ENCODE measurements at regions not wholly inside any gene's neighbourhood (a gene's known extent, or its start where the extent isn't known, plus 50 kb on each side); places are given as distances from the start of the nearest gene placed in this dataset.
"Not testable (repeated sequence)": the region's sequence is repeated elsewhere in the genome, so short reads cannot be mapped to it uniquely, and the experiment has no call there.

GRCh38 chr2:208726242-208726641, 319.6 kb downstream of the PTH2R start:
- Histone ChIP-seq H4K20me1 (ENCODE audit: control insufficient read depth, insufficient read depth, insufficient read length) (no peaks in the 10 kb centered on the region), H3K4me1 (ENCODE audit: insufficient read depth, low read length) (no peaks in the 10 kb centered on the region), H3K4ac (ENCODE audit: low read depth, low read length) (no peak overlapping the region), H2AK5ac (ENCODE audit: insufficient read length, low read length) (no peak overlapping the region), H2BK15ac (ENCODE audit: low read depth, low read length) (no peak overlapping the region), H3K23me2 (ENCODE audit: insufficient read length, low read depth, low read length, poor library complexity, severe bottlenecking) (no peaks in the 10 kb centered on the region), H3T11ph (ENCODE audit: low read length) (no peak overlapping the region), H2AFZ (ENCODE audit: low read length) (no peak overlapping the region), H2BK20ac (ENCODE audit: low read depth, low read length, poor library complexity, severe bottlenecking) (no peak overlapping the region), H3K79me2 (ENCODE audit: insufficient read depth, low read length) (no peaks in the 10 kb centered on the region), H2BK5ac (ENCODE audit: insufficient read length, low read length) (no peak overlapping the region), H3K27ac (ENCODE audit: insufficient read length, low read depth, low read length) (no peak overlapping the region), H3K18ac (ENCODE audit: insufficient read length, low read depth, low read length) (no peak overlapping the region), H3K56ac (ENCODE audit: insufficient read length, low read depth, low read length) (no peak overlapping the region), H3K4me2 (ENCODE audit: insufficient read depth, insufficient read length, low read length) (no peak overlapping the region), H4K8ac (replicated peaks; ENCODE audit: insufficient read length, low read depth, low read length) (no peak overlapping the region), H3K27me3 (ENCODE audit: insufficient read depth, low read length) (no peaks in the 10 kb centered on the region), H2BK12ac (ENCODE audit: insufficient read length, low read depth, low read length) (no peak overlapping the region), H4K5ac (ENCODE audit: insufficient read length, low read depth, low read length) (no peak overlapping the region), H2BK120ac (ENCODE audit: low read depth, low read length, poor library complexity, severe bottlenecking) (no peak overlapping the region), H3K9ac (ENCODE audit: extremely low read depth, insufficient read length, low read length) (no peak overlapping the region), H3K23ac (ENCODE audit: insufficient read length, low read depth, low read length) (no peak overlapping the region), H3K9me3 (ENCODE audit: control insufficient read depth, low read depth, low read length) (no peaks in the 10 kb centered on the region), H3K14ac (ENCODE audit: insufficient read depth, low read length) (no peak overlapping the region), H3K79me1 (ENCODE audit: insufficient read depth, low read depth, low read length, poor library complexity, severe bottlenecking) (no peaks in the 10 kb centered on the region), H4K91ac (ENCODE audit: insufficient read length, low read depth, low read length) (no peak overlapping the region)
- no peak for DNase-seq
- H3K9me3 Mint-ChIP-seq, result no peaks in the 10 kb centered on the region
- no CpG with 5 or more reads among the region's 3 CpGs for WGBS (ENCODE audit: extremely low coverage, insufficient read length, low lambda C conversion rate)
- H3K4me1 Mint-ChIP-seq, result no peaks in the 10 kb centered on the region
- H3K4me3 Mint-ChIP-seq, result no peak overlapping the region
- no peak for TF ChIP-seq CTCF (conservative IDR thresholded peaks at IDR 0.05)
- H3K27me3 Mint-ChIP-seq (ENCODE audit: low read depth), result no peaks in the 10 kb centered on the region
- H3K36me3 Mint-ChIP-seq (ENCODE audit: insufficient read depth in 1 of 3, low read depth in 3 of 3), result no peaks in the 10 kb centered on the region
- H3K27ac Mint-ChIP-seq, result no peak overlapping the region; a peak in 1 of 7 replicates

DNA sequence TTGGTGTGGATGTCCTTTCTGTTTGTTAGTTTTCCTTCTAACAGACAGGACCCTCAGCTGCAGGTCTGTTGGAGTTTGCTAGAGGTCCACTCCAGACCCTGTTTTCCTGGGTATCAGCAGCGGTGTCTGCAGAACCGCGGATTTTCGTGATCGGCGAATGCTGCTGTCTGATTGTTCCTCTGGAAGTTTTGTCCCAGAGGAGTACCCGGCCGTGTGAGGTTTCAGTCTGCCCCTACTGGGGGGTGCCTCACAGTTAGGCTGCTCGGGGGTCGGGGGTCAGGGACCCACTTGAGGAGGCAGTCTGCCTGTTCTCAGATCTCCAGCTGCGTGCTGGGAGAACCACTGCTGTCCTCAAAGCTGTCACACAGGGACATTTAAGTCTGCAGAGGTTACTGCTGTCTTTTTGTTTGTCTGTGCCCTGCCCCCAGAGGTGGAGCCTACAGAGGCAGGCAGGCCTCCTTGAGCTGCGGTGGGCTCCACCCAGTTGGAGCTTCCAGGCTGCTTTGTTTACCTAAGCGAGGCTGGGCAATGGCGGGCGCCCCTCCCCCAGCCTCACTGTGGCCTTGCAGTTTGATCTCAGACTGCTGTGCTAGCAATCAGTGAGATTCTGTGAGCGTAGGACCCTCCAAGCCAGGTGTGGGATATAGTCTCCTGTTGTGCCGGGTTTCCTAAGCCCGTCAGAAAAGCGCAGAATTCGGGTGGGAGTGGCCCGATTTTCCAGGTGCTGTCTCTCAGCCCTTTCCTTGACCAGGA, 345.2 kb downstream of the PTH2R start:
- not testable (repeated sequence) for H3K4me3 Mint-ChIP-seq

More for the DNA sequence above, 345.2 kb downstream of the PTH2R start:
- not testable (repeated sequence) for H3K4ac ChIP-seq (ENCODE audit: low read depth, low read length); H2BK20ac ChIP-seq (ENCODE audit: low read depth, low read length, poor library complexity, severe bottlenecking); H4K8ac ChIP-seq (replicated peaks; ENCODE audit: insufficient read length, low read depth, low read length); H3K79me2 ChIP-seq (ENCODE audit: insufficient read depth, low read length); H3K18ac ChIP-seq (ENCODE audit: insufficient read length, low read depth, low read length); H4K20me1 ChIP-seq (ENCODE audit: control insufficient read depth, insufficient read depth, insufficient read length); H3K27me3 Mint-ChIP-seq (ENCODE audit: low read depth); H3K27ac Mint-ChIP-seq; H2BK120ac ChIP-seq (ENCODE audit: low read depth, low read length, poor library complexity, severe bottlenecking); H3K23ac ChIP-seq (ENCODE audit: insufficient read length, low read depth, low read length); H3K14ac ChIP-seq (ENCODE audit: insufficient read depth, low read length); H4K91ac ChIP-seq (ENCODE audit: insufficient read length, low read depth, low read length); H3K4me1 Mint-ChIP-seq; H3K27me3 ChIP-seq (ENCODE audit: insufficient read depth, low read length); H2AK5ac ChIP-seq (ENCODE audit: insufficient read length, low read length); H4K5ac ChIP-seq (ENCODE audit: insufficient read length, low read depth, low read length); H3K9me3 ChIP-seq (ENCODE audit: control insufficient read depth, low read depth, low read length); H2BK12ac ChIP-seq (ENCODE audit: insufficient read length, low read depth, low read length); H2BK5ac ChIP-seq (ENCODE audit: insufficient read length, low read length); H3K27ac ChIP-seq (ENCODE audit: insufficient read length, low read depth, low read length); H3K4me2 ChIP-seq (ENCODE audit: insufficient read depth, insufficient read length, low read length); H3K23me2 ChIP-seq (ENCODE audit: insufficient read length, low read depth, low read length, poor library complexity, severe bottlenecking); DNase-seq; H3T11ph ChIP-seq (ENCODE audit: low read length); H3K9ac ChIP-seq (ENCODE audit: extremely low read depth, insufficient read length, low read length); H2BK15ac ChIP-seq (ENCODE audit: low read depth, low read length); H2AFZ ChIP-seq (ENCODE audit: low read length); H3K56ac ChIP-seq (ENCODE audit: insufficient read length, low read depth, low read length); H3K79me1 ChIP-seq (ENCODE audit: insufficient read depth, low read depth, low read length, poor library complexity, severe bottlenecking); H3K4me1 ChIP-seq (ENCODE audit: insufficient read depth, low read length)
- Mint-ChIP-seq H3K36me3 (ENCODE audit: insufficient read depth in 1 of 3, low read depth in 3 of 3) (peaks cover 12 to 22% (median 13%) of the 10 kb centered on the region in 3 experiments), H3K9me3 (peaks cover 27 to 30% of the 10 kb centered on the region in 2 experiments)
- WGBS (ENCODE audit: extremely low coverage, insufficient read length, low lambda C conversion rate), result no CpG with 5 or more reads among the region's 21 CpGs

All from H9 (cell line).